ENCODE measurements at regions not wholly inside any gene's neighbourhood (a gene's known extent, or its start where the extent isn't known, plus 50 kb on each side); places are given as distances from the start of the nearest gene placed in this dataset.

GRCh38 chr15:87082581-87082980 lies 1002.9 kb downstream of the AGBL1 start:
- TF ChIP-seq CTCF (IDR thresholded peaks at IDR 0.05) = no peak
- TF ChIP-seq ZFX (IDR thresholded peaks at IDR 0.05; ENCODE audit: borderline replicate concordance) = no peak

Data from 22Rv1 (cell line).